ENCODE measurements at regions not wholly inside any gene's neighbourhood (a gene's known extent, or its start where the extent isn't known, plus 50 kb on each side); places are given as distances from the start of the nearest gene placed in this dataset.

GRCh38 chr17:71472809-71473789, 647.7 kb upstream of the SOX9 start:
- peak in 1 of 3 donors; percentile 19 for TF ChIP-seq CTCF (IDR thresholded peaks at IDR 0.05)
- no peak for TF ChIP-seq POLR2A (IDR thresholded peaks at IDR 0.05)
